ENCODE measurements at regions not wholly inside any gene's neighbourhood (a gene's known extent, or its start where the extent isn't known, plus 50 kb on each side); places are given as distances from the start of the nearest gene placed in this dataset.

DNA sequence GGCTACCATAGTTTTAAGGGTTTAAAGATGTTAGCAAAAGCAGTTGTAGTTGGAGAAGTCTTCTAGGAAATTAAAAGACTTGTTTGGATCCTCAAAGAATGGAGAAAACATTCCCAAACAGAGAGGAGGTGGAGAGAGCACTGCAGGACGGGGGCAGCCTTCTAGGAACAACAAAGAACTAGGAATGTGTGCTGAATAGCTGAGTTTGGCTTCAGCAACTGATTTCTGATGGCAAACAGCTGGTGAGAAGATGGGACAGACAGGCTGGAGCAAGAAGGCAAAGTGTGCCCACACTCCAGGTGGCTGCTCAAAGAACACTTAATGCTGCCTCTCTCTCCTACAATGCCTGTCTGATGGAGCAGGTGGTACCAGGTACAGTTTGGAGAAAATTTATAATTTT, 1331.1 kb downstream of the ADGRL3 start:
- WGBS, 2 donors (ENCODE audit: low coverage in 1 of 2) = 36 to 56% methylated on average over 1 of the region's 1 CpG
- no peak for DNase-seq
- Histone ChIP-seq H3K36me3 (no peaks in the 10 kb centered on the region), H3K4me1 (peaks cover 0 to 7% (median 0%) of the 10 kb centered on the region in 4 donors), H3K27ac (no peak overlapping the region), H3K27me3 (no peaks in the 10 kb centered on the region), H3K9me3 (no peaks in the 10 kb centered on the region), H3K4me3 (no peak overlapping the region)
- TF ChIP-seq, protein P1, sequence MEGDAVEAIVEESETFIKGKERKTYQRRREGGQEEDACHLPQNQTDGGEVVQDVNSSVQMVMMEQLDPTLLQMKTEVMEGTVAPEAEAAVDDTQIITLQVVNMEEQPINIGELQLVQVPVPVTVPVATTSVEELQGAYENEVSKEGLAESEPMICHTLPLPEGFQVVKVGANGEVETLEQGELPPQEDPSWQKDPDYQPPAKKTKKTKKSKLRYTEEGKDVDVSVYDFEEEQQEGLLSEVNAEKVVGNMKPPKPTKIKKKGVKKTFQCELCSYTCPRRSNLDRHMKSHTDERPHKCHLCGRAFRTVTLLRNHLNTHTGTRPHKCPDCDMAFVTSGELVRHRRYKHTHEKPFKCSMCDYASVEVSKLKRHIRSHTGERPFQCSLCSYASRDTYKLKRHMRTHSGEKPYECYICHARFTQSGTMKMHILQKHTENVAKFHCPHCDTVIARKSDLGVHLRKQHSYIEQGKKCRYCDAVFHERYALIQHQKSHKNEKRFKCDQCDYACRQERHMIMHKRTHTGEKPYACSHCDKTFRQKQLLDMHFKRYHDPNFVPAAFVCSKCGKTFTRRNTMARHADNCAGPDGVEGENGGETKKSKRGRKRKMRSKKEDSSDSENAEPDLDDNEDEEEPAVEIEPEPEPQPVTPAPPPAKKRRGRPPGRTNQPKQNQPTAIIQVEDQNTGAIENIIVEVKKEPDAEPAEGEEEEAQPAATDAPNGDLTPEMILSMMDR (IDR thresholded peaks at IDR 0.05) = no peak
- TF ChIP-seq EP300 (IDR thresholded peaks at IDR 0.05; ENCODE audit: low read depth) = no peak
- no peak for TF ChIP-seq POLR2A (IDR thresholded peaks at IDR 0.05)
- no peak for TF ChIP-seq POLR2AphosphoS5 (IDR thresholded peaks at IDR 0.05)
- intact Hi-C loops (cut with DNase I; ENCODE audit: low total_unique reads) (no loop called here), in situ Hi-C loops (cut with MboI; ENCODE audit: low pct_ligation_motif_present in 1 of 4, low pct_unique_long_range_greater_than_20kb in 1 of 4, low sequenced_read_pairs in 3 of 4) (no loop called here)

DNA sequence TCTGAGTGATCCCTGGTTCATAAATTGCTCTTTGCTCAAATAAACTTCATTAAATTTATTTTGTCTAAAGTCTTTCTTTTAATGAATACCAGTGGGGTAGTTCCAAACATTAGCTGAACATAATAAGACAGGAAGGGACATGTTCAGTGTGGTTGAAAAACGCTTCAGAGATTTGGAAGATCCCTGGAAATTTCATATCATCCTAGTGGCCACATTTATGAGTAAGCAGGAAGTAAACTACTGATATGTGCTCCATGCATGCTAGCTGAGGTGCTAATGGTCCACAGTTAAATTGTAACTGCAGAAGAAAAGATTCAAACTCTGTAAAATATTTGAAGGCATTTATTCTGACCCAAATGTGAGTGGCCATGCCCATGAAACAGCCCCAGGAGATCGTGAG, 1328.7 kb downstream of the ADGRL3 start:
- DNase-seq = no peak
- no peaks in the 10 kb centered on the region for H3K36me3 ChIP-seq
- H3K27ac ChIP-seq = no peak overlapping the region
- H3K27me3 ChIP-seq = no peaks in the 10 kb centered on the region
- TF ChIP-seq, protein P1 (IDR thresholded peaks at IDR 0.05) = no peak
- no peak for TF ChIP-seq POLR2A (IDR thresholded peaks at IDR 0.05)
- no peak for TF ChIP-seq EP300 (IDR thresholded peaks at IDR 0.05; ENCODE audit: low read depth)
- TF ChIP-seq POLR2AphosphoS5 (IDR thresholded peaks at IDR 0.05) = no peak
- peaks cover 0 to 5% (median 0%) of the 10 kb centered on the region in 4 donors for H3K4me1 ChIP-seq
- H3K9me3 ChIP-seq = no peaks in the 10 kb centered on the region
- intact Hi-C loops (cut with DNase I; ENCODE audit: low total_unique reads) = no loop called here
- WGBS, 2 donors (ENCODE audit: low coverage in 1 of 2) = 7 to 56% methylated on average over 1 to 2 of the region's 2 CpGs
- no peak overlapping the region for H3K4me3 ChIP-seq
- in situ Hi-C loops (cut with MboI; ENCODE audit: low pct_ligation_motif_present in 1 of 4, low pct_unique_long_range_greater_than_20kb in 1 of 4, low sequenced_read_pairs in 3 of 4) = no loop called here

DNA sequence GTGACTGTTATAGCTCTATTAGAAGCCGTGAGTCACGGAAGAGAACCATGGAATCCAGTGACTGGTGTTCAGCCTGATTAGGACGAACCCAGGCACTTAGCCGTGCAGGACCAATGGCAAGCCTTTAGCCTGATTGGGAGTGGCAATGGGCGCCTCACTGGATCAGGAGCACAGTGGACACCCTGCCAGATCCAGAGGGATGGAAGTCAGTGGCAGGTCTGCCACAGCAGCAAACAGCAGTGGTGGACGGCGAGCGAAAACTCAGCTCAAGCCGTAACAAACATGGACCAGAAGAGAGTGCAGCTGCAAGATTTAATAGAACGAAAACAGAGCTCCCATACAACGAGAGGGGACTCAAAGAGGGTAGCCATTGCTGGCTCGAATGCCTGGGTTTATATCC, 1326.5 kb downstream of the ADGRL3 start:
- intact Hi-C loops (cut with DNase I; ENCODE audit: low total_unique reads) (no loop called here), in situ Hi-C loops (cut with MboI; ENCODE audit: low pct_ligation_motif_present in 1 of 4, low pct_unique_long_range_greater_than_20kb in 1 of 4, low sequenced_read_pairs in 3 of 4) (no loop called here)
- WGBS, 2 donors (ENCODE audit: low coverage in 1 of 2) = 54 to 90% methylated on average over 6 to 12 of the region's 12 CpGs
- TF ChIP-seq, protein P1 (IDR thresholded peaks at IDR 0.05) = no peak
- TF ChIP-seq POLR2A (IDR thresholded peaks at IDR 0.05) = no peak
- no peak for TF ChIP-seq EP300 (IDR thresholded peaks at IDR 0.05; ENCODE audit: low read depth)
- no peak for DNase-seq
- H3K4me1 ChIP-seq = peaks cover 0 to 9% (median 0%) of the 10 kb centered on the region in 4 donors
- no peak overlapping the region for H3K27ac ChIP-seq
- H3K27me3 ChIP-seq = no peaks in the 10 kb centered on the region
- no peaks in the 10 kb centered on the region for H3K9me3 ChIP-seq
- no peaks in the 10 kb centered on the region for H3K36me3 ChIP-seq
- no peak overlapping the region for H3K4me3 ChIP-seq

DNA sequence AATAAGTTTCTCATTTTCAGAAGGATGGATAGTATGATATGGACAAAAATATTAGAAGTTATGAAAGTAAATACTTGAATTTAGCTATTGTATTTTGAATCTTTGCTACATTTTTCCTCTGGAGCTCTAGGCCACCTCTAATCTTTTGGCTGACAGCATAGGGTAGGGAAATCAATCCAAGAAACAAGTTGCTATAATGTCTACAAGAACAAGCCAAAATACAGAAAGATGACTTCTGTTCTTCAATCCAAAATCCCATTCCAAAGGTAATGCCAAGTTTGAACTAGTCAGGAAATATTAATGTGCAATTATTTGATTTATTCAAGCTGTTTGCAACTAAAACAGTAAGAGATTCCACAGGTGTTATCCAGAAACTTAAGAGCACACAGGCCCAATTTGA, 1323.1 kb downstream of the ADGRL3 start:
- Histone ChIP-seq H3K27me3 (no peaks in the 10 kb centered on the region), H3K4me3 (no peak overlapping the region), H3K4me1 (peaks cover 0 to 4% (median 0%) of the 10 kb centered on the region in 4 donors), H3K36me3 (no peaks in the 10 kb centered on the region), H3K27ac (no peak overlapping the region), H3K9me3 (no peaks in the 10 kb centered on the region)
- TF ChIP-seq, protein P1 (IDR thresholded peaks at IDR 0.05) = no peak
- TF ChIP-seq EP300 (IDR thresholded peaks at IDR 0.05; ENCODE audit: low read depth) (no peak), POLR2AphosphoS5 (IDR thresholded peaks at IDR 0.05) (no peak), POLR2A (IDR thresholded peaks at IDR 0.05) (no peak)
- DNase-seq = no peak
- intact Hi-C loops (cut with DNase I; ENCODE audit: low total_unique reads) = no loop called here
- in situ Hi-C loops (cut with MboI; ENCODE audit: low pct_ligation_motif_present in 1 of 4, low pct_unique_long_range_greater_than_20kb in 1 of 4, low sequenced_read_pairs in 3 of 4) = no loop called here
